ENCODE measurements at regions not wholly inside any gene's neighbourhood (a gene's known extent, or its start where the extent isn't known, plus 50 kb on each side); places are given as distances from the start of the nearest gene placed in this dataset.

- Histone ChIP-seq H3K9me3 (ENCODE audit: control insufficient read depth in 2 of 2, insufficient read depth in 1 of 2, low read depth in 1 of 2, low read length in 1 of 2) (no peaks in the 10 kb centered on the region), H3K27ac (ENCODE audit: low read depth in 2 of 2, low read length in 1 of 2) (no peak overlapping the region), H3K4me3 (ENCODE audit: low read depth in 1 of 2, low read length in 2 of 2) (no peak overlapping the region), H3K27me3 (ENCODE audit: control insufficient read depth in 1 of 2, insufficient read depth in 2 of 2, low read length in 2 of 2) (no peaks in the 10 kb centered on the region), H3K36me3 (ENCODE audit: control insufficient read depth in 2 of 2, insufficient read depth in 2 of 2, low read length in 1 of 2) (no peaks in the 10 kb centered on the region), H3K4me1 (ENCODE audit: control insufficient read depth in 2 of 2, insufficient read depth in 2 of 2, low read length in 1 of 2) (no peaks in the 10 kb centered on the region)
- 74 to 77% methylated on average over 3 of the region's 3 CpGs for WGBS, 2 donors
Observed at GRCh38 chr18:7492385-7492784, 74.7 kb upstream of the PTPRM start.

GRCh38 chr18:7497081-7497480 is 70.0 kb upstream of the PTPRM start:
- no peak overlapping the region for H3K4me3 ChIP-seq (ENCODE audit: low read depth in 1 of 2, low read length in 2 of 2)
- H3K27ac ChIP-seq (ENCODE audit: low read depth in 2 of 2, low read length in 1 of 2) = no peak overlapping the region
- H3K36me3 ChIP-seq (ENCODE audit: control insufficient read depth in 2 of 2, insufficient read depth in 2 of 2, low read length in 1 of 2) = no peaks in the 10 kb centered on the region
- no peaks in the 10 kb centered on the region for H3K27me3 ChIP-seq (ENCODE audit: control insufficient read depth in 1 of 2, insufficient read depth in 2 of 2, low read length in 2 of 2)
- no peaks in the 10 kb centered on the region for H3K9me3 ChIP-seq (ENCODE audit: control insufficient read depth in 2 of 2, insufficient read depth in 1 of 2, low read depth in 1 of 2, low read length in 1 of 2)
- H3K4me1 ChIP-seq (ENCODE audit: control insufficient read depth in 2 of 2, insufficient read depth in 2 of 2, low read length in 1 of 2) = no peaks in the 10 kb centered on the region

GRCh38 chr18:7511106-7511505 is 56.0 kb upstream of the PTPRM start:
- Histone ChIP-seq H3K4me3 (ENCODE audit: low read depth in 1 of 2, low read length in 2 of 2) (no peak overlapping the region), H3K27me3 (ENCODE audit: control insufficient read depth in 1 of 2, insufficient read depth in 2 of 2, low read length in 2 of 2) (no peaks in the 10 kb centered on the region), H3K9me3 (ENCODE audit: control insufficient read depth in 2 of 2, insufficient read depth in 1 of 2, low read depth in 1 of 2, low read length in 1 of 2) (no peaks in the 10 kb centered on the region), H3K4me1 (ENCODE audit: control insufficient read depth in 2 of 2, insufficient read depth in 2 of 2, low read length in 1 of 2) (no peaks in the 10 kb centered on the region), H3K36me3 (ENCODE audit: control insufficient read depth in 2 of 2, insufficient read depth in 2 of 2, low read length in 1 of 2) (no peaks in the 10 kb centered on the region), H3K27ac (ENCODE audit: low read depth in 2 of 2, low read length in 1 of 2) (no peak overlapping the region)
- 91% methylated on average over 4 of the region's 4 CpGs for WGBS, 2 donors

- Histone ChIP-seq H3K27ac (ENCODE audit: low read depth in 2 of 2, low read length in 1 of 2) (no peak overlapping the region), H3K36me3 (ENCODE audit: control insufficient read depth in 2 of 2, insufficient read depth in 2 of 2, low read length in 1 of 2) (no peaks in the 10 kb centered on the region), H3K4me3 (ENCODE audit: low read depth in 1 of 2, low read length in 2 of 2) (no peak overlapping the region), H3K27me3 (ENCODE audit: control insufficient read depth in 1 of 2, insufficient read depth in 2 of 2, low read length in 2 of 2) (no peaks in the 10 kb centered on the region), H3K9me3 (ENCODE audit: control insufficient read depth in 2 of 2, insufficient read depth in 1 of 2, low read depth in 1 of 2, low read length in 1 of 2) (no peaks in the 10 kb centered on the region), H3K4me1 (ENCODE audit: control insufficient read depth in 2 of 2, insufficient read depth in 2 of 2, low read length in 1 of 2) (peaks cover 0 to 2% of the 10 kb centered on the region in 2 donors)
- 32 to 34% methylated on average over 5 of the region's 5 CpGs for WGBS, 2 donors
Observed at GRCh38 chr18:7512348-7512747, 54.8 kb upstream of the PTPRM start.

- Histone ChIP-seq H3K27me3 (ENCODE audit: control insufficient read depth in 1 of 2, insufficient read depth in 2 of 2, low read length in 2 of 2) (no peaks in the 10 kb centered on the region), H3K9me3 (ENCODE audit: control insufficient read depth in 2 of 2, insufficient read depth in 1 of 2, low read depth in 1 of 2, low read length in 1 of 2) (no peaks in the 10 kb centered on the region), H3K4me1 (ENCODE audit: control insufficient read depth in 2 of 2, insufficient read depth in 2 of 2, low read length in 1 of 2) (peaks cover 0 to 2% of the 10 kb centered on the region in 2 donors), H3K36me3 (ENCODE audit: control insufficient read depth in 2 of 2, insufficient read depth in 2 of 2, low read length in 1 of 2) (no peaks in the 10 kb centered on the region), H3K27ac (ENCODE audit: low read depth in 2 of 2, low read length in 1 of 2) (no peak overlapping the region), H3K4me3 (ENCODE audit: low read depth in 1 of 2, low read length in 2 of 2) (no peak overlapping the region)
- 62 to 70% methylated on average over 3 of the region's 3 CpGs for WGBS, 2 donors
Observed at GRCh38 chr18:7512990-7513389, 54.1 kb upstream of the PTPRM start.

- 49 to 55% methylated on average over 11 of the region's 11 CpGs for WGBS, 2 donors
- Histone ChIP-seq H3K9me3 (ENCODE audit: control insufficient read depth in 2 of 2, insufficient read depth in 1 of 2, low read depth in 1 of 2, low read length in 1 of 2) (no peaks in the 10 kb centered on the region), H3K27ac (ENCODE audit: low read depth in 2 of 2, low read length in 1 of 2) (no peak overlapping the region), H3K27me3 (ENCODE audit: control insufficient read depth in 1 of 2, insufficient read depth in 2 of 2, low read length in 2 of 2) (no peaks in the 10 kb centered on the region), H3K4me3 (ENCODE audit: low read depth in 1 of 2, low read length in 2 of 2) (no peak overlapping the region), H3K36me3 (ENCODE audit: control insufficient read depth in 2 of 2, insufficient read depth in 2 of 2, low read length in 1 of 2) (no peaks in the 10 kb centered on the region), H3K4me1 (ENCODE audit: control insufficient read depth in 2 of 2, insufficient read depth in 2 of 2, low read length in 1 of 2) (peaks cover 0 to 2% of the 10 kb centered on the region in 2 donors)
Observed at GRCh38 chr18:7514796-7515440, 52.2 kb upstream of the PTPRM start.

- 73 to 79% methylated on average over 9 of the region's 9 CpGs for WGBS, 2 donors
- no peaks in the 10 kb centered on the region for H3K9me3 ChIP-seq (ENCODE audit: control insufficient read depth in 2 of 2, insufficient read depth in 1 of 2, low read depth in 1 of 2, low read length in 1 of 2)
- peaks cover 0 to 2% of the 10 kb centered on the region in 2 donors for H3K4me1 ChIP-seq (ENCODE audit: control insufficient read depth in 2 of 2, insufficient read depth in 2 of 2, low read length in 1 of 2)
- no peak overlapping the region for H3K4me3 ChIP-seq (ENCODE audit: low read depth in 1 of 2, low read length in 2 of 2)
- no peaks in the 10 kb centered on the region for H3K27me3 ChIP-seq (ENCODE audit: control insufficient read depth in 1 of 2, insufficient read depth in 2 of 2, low read length in 2 of 2)
- H3K27ac ChIP-seq (ENCODE audit: low read depth in 2 of 2, low read length in 1 of 2) = no peak overlapping the region
- no peaks in the 10 kb centered on the region for H3K36me3 ChIP-seq (ENCODE audit: control insufficient read depth in 2 of 2, insufficient read depth in 2 of 2, low read length in 1 of 2)
Observed at GRCh38 chr18:7516266-7517117, 50.6 kb upstream of the PTPRM start.
